SU-DHL-6 (cell line): ENCODE measurements at regions not wholly inside any gene's neighbourhood (a gene's known extent, or its start where the extent isn't known, plus 50 kb on each side); places are given as distances from the start of the nearest gene placed in this dataset.

ENCODE experiments used
- H2AFZ ChIP-seq: fragments of 200-600 bp; sonication (generic); 2 replicates; pipeline ENCODE4 v1.6.1; 2014; ENCODE audit warnings: low read depth, mild to moderate bottlenecking, moderate library complexity, mixed read lengths, antibody characterized with exemption, low read length; ENCODE audit not compliant: severe bottlenecking
- H3F3A ChIP-seq: fragments of 200-600 bp; shearing (Covaris generic); 2 replicates; pipeline ENCODE4 v1.6.0; 2016; ENCODE audit warnings: antibody characterized with exemption, mild to moderate bottlenecking; ENCODE audit not compliant: insufficient read depth
- H3K27ac ChIP-seq: fragments of 200-600 bp; sonication (generic); 2 replicates; pipeline ENCODE4 v1.5.1; 2016; ENCODE audit warnings: low read depth, mild to moderate bottlenecking, low read length, moderate library complexity, mixed read lengths
- H3K27me3 ChIP-seq: fragments of 200-600 bp; sonication (generic), shearing (Covaris generic); 2 replicates; pipeline ENCODE4 v1.6.0; 2014; ENCODE audit warnings: mild to moderate bottlenecking, low read length
- H3K36me3 ChIP-seq: fragments of 200-600 bp; sonication (generic); 2 replicates; pipeline ENCODE4 v1.6.1; 2014; ENCODE audit warnings: mild to moderate bottlenecking, low read length, mixed read lengths
- H3K4me2 ChIP-seq: fragments of 300-600, 200-600 bp; shearing (Covaris generic), sonication (generic); 2 replicates; pipeline ENCODE4 v1.6.0; 2014; ENCODE audit warnings: low read length, low read depth, mild to moderate bottlenecking; ENCODE audit not compliant: poor library complexity, severe bottlenecking
- H3K4me3 ChIP-seq: fragments of 200-600 bp; sonication (generic); 2 replicates; pipeline ENCODE4 v1.5.1; 2014; ENCODE audit warnings: antibody characterized with exemption, low read length, mild to moderate bottlenecking, mixed read lengths; ENCODE audit not compliant: insufficient read depth, poor library complexity, severe bottlenecking
- H3K79me2 ChIP-seq: fragments of 200-600 bp; sonication (generic); 2 replicates; pipeline ENCODE4 v1.6.1; 2014; ENCODE audit warnings: mild to moderate bottlenecking, low read length, moderate library complexity; ENCODE audit not compliant: insufficient read depth
- H3K9ac ChIP-seq: fragments of 200-600 bp; sonication (generic); 2 replicates; pipeline ENCODE4 v1.7.0; 2014; ENCODE audit warnings: mild to moderate bottlenecking, low read length
- H3K9me2 ChIP-seq: fragments of 200-600 bp; sonication (generic); replicated peaks from 2 replicates; pipeline ENCODE4 v1.6.1; 2014; ENCODE audit warnings: low read length; ENCODE audit not compliant: insufficient read depth
- H3K9me3 ChIP-seq: fragments of 200-600 bp; sonication (generic); 2 replicates; pipeline ENCODE4 v1.6.1; 2014; ENCODE audit warnings: low read length, mixed read lengths; ENCODE audit not compliant: insufficient read depth
- H4K20me1 ChIP-seq: fragments of 200-600 bp; sonication (generic); 2 replicates; pipeline ENCODE4 v1.6.1; 2014; ENCODE audit warnings: low read depth, mild to moderate bottlenecking, antibody characterized with exemption, low read length, moderate library complexity, mixed read lengths
- CTCF ChIP-seq: fragments of 200-600 bp; sonication (generic); IDR thresholded peaks from one replicate; pipeline ENCODE4 v1.5.1; 2017; ENCODE audit warnings: antibody characterized with exemption, mild to moderate bottlenecking, low read length, moderate library complexity; ENCODE audit not compliant: insufficient read depth, poor library complexity, severe bottlenecking
- EZH2phosphoT487 ChIP-seq: fragments of 200-600 bp; sonication (generic), shearing (Covaris generic); conservative IDR thresholded peaks from 2 replicates; pipeline ENCODE4 v1.6.1; 2018; ENCODE audit warnings: mild to moderate bottlenecking, antibody characterized with exemption, low read length, moderate library complexity, mixed read lengths

- Histone ChIP-seq H3K27me3 (no peaks in the 10 kb centered on the region), H4K20me1 (no peaks in the 10 kb centered on the region)
- TF ChIP-seq CTCF, result no peak
- no peak for TF ChIP-seq EZH2phosphoT487
Observed at GRCh38 chr20:56989516-56989915, 276.9 kb downstream of the BMP7 start.

GRCh38 chr20:56993020-56993559 lies 273.4 kb downstream of the BMP7 start:
- H3K9me3 ChIP-seq, result no peaks in the 10 kb centered on the region
- H3K9ac ChIP-seq, result no peak overlapping the region
- H3K27me3 ChIP-seq, result no peaks in the 10 kb centered on the region
- no peak for TF ChIP-seq CTCF
- TF ChIP-seq EZH2phosphoT487, result no peak
- H3K36me3 ChIP-seq, result no peaks in the 10 kb centered on the region
- H3K9me2 ChIP-seq, result no peaks in the 10 kb centered on the region
- H3K4me3 ChIP-seq, result no peak overlapping the region
- H3K4me2 ChIP-seq, result no peak overlapping the region
- no peak overlapping the region for H2AFZ ChIP-seq
- no peaks in the 10 kb centered on the region for H4K20me1 ChIP-seq
- no peaks in the 10 kb centered on the region for H3K79me2 ChIP-seq
- H3K27ac ChIP-seq, result no peak overlapping the region
- H3F3A ChIP-seq, result no peaks in the 10 kb centered on the region

More at GRCh38 chr20:56989516-56989915, 276.9 kb downstream of the BMP7 start:
- no peak overlapping the region for H3K4me2 ChIP-seq
- no peaks in the 10 kb centered on the region for H3F3A ChIP-seq
- no peaks in the 10 kb centered on the region for H3K9me3 ChIP-seq
- no peak overlapping the region for H3K4me3 ChIP-seq
- H2AFZ ChIP-seq, result no peak overlapping the region
- H3K9me2 ChIP-seq, result no peaks in the 10 kb centered on the region
- H3K36me3 ChIP-seq, result no peaks in the 10 kb centered on the region
- H3K79me2 ChIP-seq, result no peaks in the 10 kb centered on the region
- no peak overlapping the region for H3K27ac ChIP-seq
- H3K9ac ChIP-seq, result no peak overlapping the region

- no peak overlapping the region for H3K4me3 ChIP-seq
- no peak overlapping the region for H3K27ac ChIP-seq
- H3K9me3 ChIP-seq, result peaks cover 7% of the 10 kb centered on the region; the same call in 1 of the 2 replicates
- no peaks in the 10 kb centered on the region for H3K79me2 ChIP-seq
- no peak for TF ChIP-seq CTCF
- TF ChIP-seq EZH2phosphoT487, result no peak
- H3K9me2 ChIP-seq, result no peaks in the 10 kb centered on the region
- H3K36me3 ChIP-seq, result no peaks in the 10 kb centered on the region
- no peaks in the 10 kb centered on the region for H3F3A ChIP-seq
- H3K9ac ChIP-seq, result no peak overlapping the region
- no peaks in the 10 kb centered on the region for H3K27me3 ChIP-seq
- no peak overlapping the region for H2AFZ ChIP-seq
- H3K4me2 ChIP-seq, result no peak overlapping the region
- no peaks in the 10 kb centered on the region for H4K20me1 ChIP-seq
Observed at GRCh38 chr20:56994006-56994405, 272.4 kb downstream of the BMP7 start.
